ENCODE measurements at regions not wholly inside any gene's neighbourhood (a gene's known extent, or its start where the extent isn't known, plus 50 kb on each side); places are given as distances from the start of the nearest gene placed in this dataset.

GRCh38 chr16:5467552-5467951, 370.0 kb upstream of the EEF2KMT start:
- no peak for DNase-seq (ENCODE audit: low read depth in 1 of 2, low spot score in 1 of 2)

DNA sequence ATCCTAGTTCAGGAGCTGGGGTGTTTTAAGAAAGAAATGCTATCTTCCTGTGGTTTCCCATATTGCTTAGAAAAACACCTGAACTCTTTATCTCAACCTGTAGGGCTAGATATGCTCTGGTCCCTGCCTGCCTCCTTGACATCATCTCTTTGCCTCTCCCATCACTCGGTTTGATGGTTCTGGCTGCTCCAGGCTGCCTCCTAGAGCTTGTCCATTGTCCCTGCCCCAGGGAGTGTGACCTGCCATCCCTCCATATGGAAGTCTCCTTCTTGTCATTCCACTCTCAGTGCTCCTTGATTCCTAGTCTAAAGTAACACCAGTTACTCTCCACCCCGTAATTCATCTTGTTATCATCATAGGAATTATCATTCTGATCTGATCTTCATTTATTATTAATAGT, 369.0 kb upstream of the EEF2KMT start:
- DNase-seq (ENCODE audit: low read depth in 1 of 2, low spot score in 1 of 2), result no peak

- DNase-seq (ENCODE audit: low read depth in 1 of 2, low spot score in 1 of 2), result no peak
Observed at GRCh38 chr16:5465714-5466113, 368.1 kb upstream of the EEF2KMT start.

DNA sequence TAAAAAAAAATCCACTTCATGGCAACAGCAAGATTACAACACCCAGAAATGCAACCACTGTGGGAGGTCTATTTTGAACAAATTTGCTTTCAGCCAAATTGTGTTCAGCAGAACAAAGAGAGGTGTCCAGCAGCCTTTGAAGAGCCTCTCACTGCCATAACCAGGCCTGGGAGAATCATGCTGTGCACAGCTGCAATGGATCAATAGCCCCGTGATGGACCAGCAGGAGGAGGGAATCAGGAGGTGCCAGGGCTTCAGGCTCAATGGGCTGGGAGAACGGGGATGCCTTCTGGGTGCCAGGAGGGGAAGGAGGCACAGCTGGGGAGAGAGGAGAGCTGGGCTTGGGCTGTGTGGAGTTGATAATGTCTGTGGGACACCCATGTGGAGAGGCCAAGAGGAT, 366.2 kb upstream of the EEF2KMT start:
- no peak for DNase-seq (ENCODE audit: low read depth in 1 of 2, low spot score in 1 of 2)

GRCh38 chr16:5461574-5461973, 364.0 kb upstream of the EEF2KMT start:
- DNase-seq (ENCODE audit: low read depth in 1 of 2, low spot score in 1 of 2), result no peak

GRCh38 chr16:5461141-5461540, 363.5 kb upstream of the EEF2KMT start:
- DNase-seq (ENCODE audit: low read depth in 1 of 2, low spot score in 1 of 2), result no peak

DNA sequence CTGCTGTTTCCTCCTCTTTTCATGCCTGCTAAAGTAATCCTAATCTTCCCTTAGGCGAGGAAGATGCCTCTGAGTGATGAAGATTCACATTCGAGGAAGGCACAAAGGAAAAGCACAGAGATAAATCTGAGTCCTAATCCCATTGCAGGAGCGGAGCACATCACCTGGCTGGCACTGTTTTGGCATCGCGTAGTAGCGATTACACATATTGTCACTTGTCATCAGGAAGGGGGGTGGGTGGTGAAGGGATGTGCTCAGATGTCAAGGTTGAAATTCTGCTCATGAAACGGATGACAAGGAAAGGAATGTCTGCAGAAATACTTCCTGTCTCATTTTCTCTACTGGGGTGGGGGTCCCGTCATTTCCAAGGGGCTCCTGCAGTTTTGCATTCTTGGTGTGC, 363.1 kb upstream of the EEF2KMT start:
- DNase-seq (ENCODE audit: low read depth in 1 of 2, low spot score in 1 of 2), result no peak

GRCh38 chr16:5459863-5460262, 362.3 kb upstream of the EEF2KMT start:
- DNase-seq (ENCODE audit: low read depth in 1 of 2, low spot score in 1 of 2), result no peak

GRCh38 chr16:5455110-5455509, 357.5 kb upstream of the EEF2KMT start:
- no peak for DNase-seq (ENCODE audit: low read depth in 1 of 2, low spot score in 1 of 2)

DNA sequence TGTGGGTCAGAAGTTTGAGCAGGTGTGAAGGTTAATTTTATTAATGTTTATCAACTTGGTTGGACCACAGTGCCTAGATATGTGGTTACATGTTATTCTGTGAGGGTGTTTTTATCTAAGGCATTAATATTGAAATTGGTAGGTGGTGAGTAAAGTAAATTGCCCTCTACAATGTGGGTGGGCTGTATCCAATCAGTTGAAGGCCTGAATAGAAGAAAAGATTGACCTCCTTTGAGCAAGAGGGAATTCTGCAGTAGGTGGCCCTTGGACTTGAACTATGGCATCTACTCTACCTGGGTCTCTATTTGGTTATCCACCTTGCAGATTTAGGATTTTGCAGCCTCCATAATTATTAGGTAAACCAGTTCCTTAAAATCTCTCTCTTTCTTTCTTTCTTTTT, 356.8 kb upstream of the EEF2KMT start:
- no peak for DNase-seq (ENCODE audit: low read depth in 1 of 2, low spot score in 1 of 2)

- no peak for DNase-seq (ENCODE audit: low read depth in 1 of 2, low spot score in 1 of 2)
Observed at GRCh38 chr16:5451641-5452040, 354.0 kb upstream of the EEF2KMT start.

GRCh38 chr16:5450409-5451104, 353.0 kb upstream of the EEF2KMT start:
- DNase-seq (ENCODE audit: low read depth in 1 of 2, low spot score in 1 of 2), result no peak

GRCh38 chr16:5449901-5450300, 352.3 kb upstream of the EEF2KMT start:
- no peak for DNase-seq (ENCODE audit: low read depth in 1 of 2, low spot score in 1 of 2)

DNA sequence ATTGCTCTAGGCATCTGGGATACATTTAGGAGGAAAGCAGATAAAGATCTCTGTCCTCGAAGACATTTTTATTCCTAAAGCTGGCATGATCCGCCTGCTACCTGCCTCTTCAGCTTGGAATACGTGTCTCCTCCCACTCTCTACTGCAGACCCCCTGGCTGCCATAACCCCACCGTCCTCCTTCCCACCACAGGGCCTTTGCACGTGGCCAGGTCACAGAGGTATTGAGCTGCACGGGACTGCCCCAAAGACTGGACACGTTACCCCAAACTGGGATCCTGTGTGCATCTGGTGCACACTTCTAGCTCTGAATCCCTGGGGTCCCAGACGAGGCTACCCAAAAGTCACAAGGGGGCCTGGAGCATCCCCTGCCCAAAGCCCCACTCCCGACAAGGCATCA, 351.2 kb upstream of the EEF2KMT start:
- DNase-seq (ENCODE audit: low read depth in 1 of 2, low spot score in 1 of 2), result no peak

GRCh38 chr16:5447734-5448133, 350.1 kb upstream of the EEF2KMT start:
- no peak for DNase-seq (ENCODE audit: low read depth in 1 of 2, low spot score in 1 of 2)

GRCh38 chr16:5446623-5447240, 349.1 kb upstream of the EEF2KMT start:
- no peak for DNase-seq (ENCODE audit: low read depth in 1 of 2, low spot score in 1 of 2)

DNA sequence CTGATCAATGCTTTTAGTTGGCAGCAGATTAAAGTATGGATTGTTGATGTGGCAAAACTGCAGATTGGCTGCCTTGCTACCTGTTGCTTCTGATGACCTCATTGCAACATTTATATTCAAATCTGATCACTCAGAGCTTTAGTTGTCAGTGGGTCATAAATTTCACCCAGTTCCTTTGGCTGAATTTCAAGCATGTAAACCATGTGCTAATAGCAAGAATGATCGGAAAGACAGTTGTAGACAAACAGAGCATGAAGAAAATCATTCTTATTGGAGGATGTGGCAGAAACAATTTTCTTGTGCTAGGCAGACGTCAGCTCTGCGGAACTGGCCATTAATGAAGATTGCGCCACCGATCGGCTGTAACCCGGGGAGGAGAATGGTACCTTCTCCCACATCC, 346.6 kb upstream of the EEF2KMT start:
- no peak for DNase-seq (ENCODE audit: low read depth in 1 of 2, low spot score in 1 of 2)

DNA sequence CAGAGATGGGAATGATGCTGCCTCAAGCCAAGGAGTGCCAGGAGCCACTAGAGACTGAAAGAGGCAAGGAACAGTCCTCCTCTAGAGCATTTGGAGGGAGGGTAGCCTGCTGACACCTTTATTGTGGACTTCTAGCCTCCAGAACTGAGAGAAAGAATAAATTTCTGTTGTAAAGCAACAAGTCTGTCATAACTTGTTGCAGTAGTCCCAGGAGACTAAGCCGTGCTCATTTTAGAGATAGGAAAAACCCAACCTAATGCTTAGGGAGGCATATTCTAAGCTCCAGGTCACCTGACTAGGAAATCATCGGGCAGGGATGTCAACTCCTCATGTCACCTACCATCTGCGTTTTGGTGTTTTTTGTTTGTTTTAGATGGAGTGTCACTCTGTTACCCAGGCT, 345.4 kb upstream of the EEF2KMT start:
- DNase-seq (ENCODE audit: low read depth in 1 of 2, low spot score in 1 of 2), result no peak

DNA sequence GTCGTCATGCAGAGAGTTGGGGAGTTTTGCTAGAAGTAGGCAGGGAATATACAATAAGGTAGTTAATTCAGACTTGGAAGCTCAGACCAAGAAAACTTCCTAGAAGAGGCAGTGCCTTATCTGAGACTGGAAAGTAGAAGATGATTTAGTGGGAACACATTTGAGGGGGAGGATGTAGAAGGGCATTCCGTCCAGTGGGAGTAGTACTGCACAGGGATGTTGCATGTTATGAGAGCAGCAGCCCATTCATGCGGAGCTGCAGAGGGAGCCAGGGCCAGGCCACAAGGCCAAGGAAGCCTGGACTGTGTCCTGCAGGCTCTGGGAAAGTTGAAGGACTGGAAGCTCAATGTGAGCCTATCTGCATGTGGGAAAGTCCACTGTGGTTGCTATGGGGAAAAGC, 344.5 kb upstream of the EEF2KMT start:
- no peak for DNase-seq (ENCODE audit: low read depth in 1 of 2, low spot score in 1 of 2)

GRCh38 chr16:5438591-5438990, 341.0 kb upstream of the EEF2KMT start:
- DNase-seq (ENCODE audit: low read depth in 1 of 2, low spot score in 1 of 2), result no peak

DNA sequence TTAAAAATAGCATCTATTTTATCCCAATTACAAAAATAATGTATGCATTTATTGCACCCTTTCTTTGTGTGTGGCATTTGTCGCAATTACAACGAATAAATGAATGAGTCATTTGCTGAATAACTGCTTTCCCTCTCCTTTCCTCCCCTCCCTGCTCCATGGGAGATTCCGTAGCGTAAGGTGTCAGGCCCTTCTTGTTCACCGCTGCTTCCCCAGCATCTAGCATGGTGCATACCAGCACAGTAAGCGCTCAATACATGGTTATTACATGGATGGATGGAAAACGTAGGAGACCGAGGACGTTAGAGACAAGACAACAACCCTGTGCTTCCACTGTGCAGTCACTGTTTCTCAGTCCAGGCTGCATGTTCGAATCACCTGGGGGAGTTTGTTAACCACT, 336.0 kb upstream of the EEF2KMT start:
- DNase-seq (ENCODE audit: low read depth in 1 of 2, low spot score in 1 of 2), result no peak

DNA sequence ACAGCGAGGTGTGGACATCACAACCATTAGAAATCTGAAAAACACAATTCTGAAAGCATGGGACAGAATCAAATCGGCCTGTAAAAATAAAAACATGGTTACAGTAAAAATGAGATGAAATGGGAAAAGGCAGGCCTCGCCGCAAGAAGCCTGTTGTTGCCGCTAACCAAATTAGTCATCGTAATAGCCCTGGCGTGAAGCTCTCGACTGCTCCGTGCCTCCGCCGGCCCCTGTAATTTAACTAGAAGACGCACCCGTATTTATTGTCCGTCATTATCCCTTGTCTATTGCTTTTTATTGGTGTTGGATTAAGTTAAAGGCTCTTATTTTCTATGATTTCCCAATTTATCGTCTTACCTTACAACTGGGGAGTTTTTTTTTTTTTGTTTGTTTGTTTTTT, 334.6 kb upstream of the EEF2KMT start:
- DNase-seq (ENCODE audit: low read depth in 1 of 2, low spot score in 1 of 2), result no peak

GRCh38 chr16:5430598-5430997, 333.0 kb upstream of the EEF2KMT start:
- DNase-seq (ENCODE audit: low read depth in 1 of 2, low spot score in 1 of 2), result no peak

Measured in activated CD4-positive, alpha-beta T cell treated with anti-CD3 and anti-CD28 coated beads, Interleukin-2, amount 50 U/mL, for 24 hours (primary cell).